Gastrocnemius medialis (tissue), 4 donors: ENCODE measurements at regions not wholly inside any gene's neighbourhood (a gene's known extent, or its start where the extent isn't known, plus 50 kb on each side); places are given as distances from the start of the nearest gene placed in this dataset.

Experiments
- POLR2A ChIP-seq, 2 donors: fragments of 450-650 bp; IDR thresholded peaks; one replicate each; pipeline ENCODE4 v1.6.1; 2017; ENCODE audit warnings: antibody characterized with exemption in 2 of 2, mild to moderate bottlenecking in 2 of 2, moderate library complexity in 2 of 2
- TF ChIP-seq, protein P1 (sequence below), 5 experiments: fragments of 450-650 bp in 3 of 5; fragments of 200-600 bp in 2 of 5; sonication (generic) in 2 of 5; IDR thresholded peaks in 4 of 5; conservative IDR thresholded peaks in 1 of 5; 1 replicate in 4 of 5; 2 replicates in 1 of 5; pipeline ENCODE4 v1.5.1; 2016 to 2019; ENCODE audit warnings: antibody characterized with exemption in 5 of 5, mild to moderate bottlenecking in 3 of 5, moderate library complexity in 3 of 5

- TF ChIP-seq POLR2A (IDR thresholded peaks at IDR 0.05): no peak
- TF ChIP-seq, protein P1, sequence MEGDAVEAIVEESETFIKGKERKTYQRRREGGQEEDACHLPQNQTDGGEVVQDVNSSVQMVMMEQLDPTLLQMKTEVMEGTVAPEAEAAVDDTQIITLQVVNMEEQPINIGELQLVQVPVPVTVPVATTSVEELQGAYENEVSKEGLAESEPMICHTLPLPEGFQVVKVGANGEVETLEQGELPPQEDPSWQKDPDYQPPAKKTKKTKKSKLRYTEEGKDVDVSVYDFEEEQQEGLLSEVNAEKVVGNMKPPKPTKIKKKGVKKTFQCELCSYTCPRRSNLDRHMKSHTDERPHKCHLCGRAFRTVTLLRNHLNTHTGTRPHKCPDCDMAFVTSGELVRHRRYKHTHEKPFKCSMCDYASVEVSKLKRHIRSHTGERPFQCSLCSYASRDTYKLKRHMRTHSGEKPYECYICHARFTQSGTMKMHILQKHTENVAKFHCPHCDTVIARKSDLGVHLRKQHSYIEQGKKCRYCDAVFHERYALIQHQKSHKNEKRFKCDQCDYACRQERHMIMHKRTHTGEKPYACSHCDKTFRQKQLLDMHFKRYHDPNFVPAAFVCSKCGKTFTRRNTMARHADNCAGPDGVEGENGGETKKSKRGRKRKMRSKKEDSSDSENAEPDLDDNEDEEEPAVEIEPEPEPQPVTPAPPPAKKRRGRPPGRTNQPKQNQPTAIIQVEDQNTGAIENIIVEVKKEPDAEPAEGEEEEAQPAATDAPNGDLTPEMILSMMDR (IDR thresholded peaks at IDR 0.05 in 4 of 5, conservative IDR thresholded peaks at IDR 0.05 in 1 of 5): no peak
Observed at GRCh38 chr6:98775205-98775604, 59.2 kb upstream of the POU3F2 start.
